Mesothelial cell of epicardium (in vitro differentiated cells): ENCODE measurements at regions not wholly inside any gene's neighbourhood (a gene's known extent, or its start where the extent isn't known, plus 50 kb on each side); places are given as distances from the start of the nearest gene placed in this dataset.

Source experiments
- DNase-seq, 2 experiments: peaks; one replicate each; pipeline ENCODE4 v3.0.0; 2021; ENCODE audit warnings: low spot score in 2 of 2; ENCODE audit not compliant: unreplicated experiment in 2 of 2
- H3K27ac Mint-ChIP-seq: 2 replicates; pipeline ENCODE4 v1.8.0; 2021; ENCODE audit warnings: mixed read lengths
- H3K27me3 Mint-ChIP-seq: 2 replicates; pipeline ENCODE4 v1.8.0; 2021; ENCODE audit warnings: low read depth, mixed read lengths
- H3K36me3 Mint-ChIP-seq: 2 replicates; pipeline ENCODE4 v1.8.0; 2021; ENCODE audit warnings: mixed read lengths
- H3K4me1 Mint-ChIP-seq: 2 replicates; pipeline ENCODE4 v1.8.0; 2021; ENCODE audit warnings: mixed read lengths
- H3K4me3 Mint-ChIP-seq: 2 replicates; pipeline ENCODE4 v1.8.0; 2021; ENCODE audit warnings: mild to moderate bottlenecking, moderate library complexity, mixed read lengths
- H3K9me3 Mint-ChIP-seq: 2 replicates; pipeline ENCODE4 v1.8.0; 2021; ENCODE audit warnings: mixed read lengths
- CTCF ChIP-seq: fragments of 200-600 bp; sonication (generic); IDR thresholded peaks from one replicate; pipeline ENCODE4 v1.5.0; 2021; ENCODE audit warnings: antibody characterized with exemption; ENCODE audit not compliant: unreplicated experiment

DNA sequence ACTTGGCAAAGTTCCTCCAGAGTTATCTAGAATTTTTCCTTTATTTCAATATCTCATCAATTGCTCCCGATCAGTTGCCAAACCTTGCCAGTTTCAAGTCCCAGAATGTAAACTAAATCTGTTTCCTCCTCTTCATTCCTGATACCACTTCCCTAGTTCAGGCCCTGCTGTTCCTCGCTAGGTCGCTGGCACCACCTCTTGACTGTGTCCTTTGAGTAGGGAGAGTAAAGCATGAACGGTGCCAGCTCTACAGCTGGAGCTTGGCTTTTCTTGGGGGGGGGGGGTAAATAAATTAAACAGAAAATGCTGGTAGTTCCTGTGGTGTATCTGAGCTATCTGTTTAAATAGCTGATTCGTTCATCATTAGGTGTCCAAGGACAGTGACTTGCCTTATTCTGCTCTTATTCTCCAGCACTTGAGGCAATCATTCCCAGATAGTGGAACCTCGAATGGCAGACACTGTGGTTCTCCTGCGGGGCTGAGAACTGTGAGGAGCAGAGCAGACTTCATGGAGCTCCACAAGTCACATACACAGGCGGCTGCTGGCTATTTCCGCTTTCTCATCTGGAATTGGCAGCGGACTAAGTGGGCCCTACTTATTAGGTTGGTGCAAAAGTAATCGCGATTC lies 168.3 kb upstream of the FAT1 start:
- peaks cover 13% of the 10 kb centered on the region for H3K4me1 Mint-ChIP-seq
- no peak overlapping the region for H3K4me3 Mint-ChIP-seq
- TF ChIP-seq CTCF, result no peak
- no peaks in the 10 kb centered on the region for H3K36me3 Mint-ChIP-seq
- no peak for DNase-seq
- no peaks in the 10 kb centered on the region for H3K27me3 Mint-ChIP-seq
- no peaks in the 10 kb centered on the region for H3K9me3 Mint-ChIP-seq
- H3K27ac Mint-ChIP-seq, result no peak overlapping the region

DNA sequence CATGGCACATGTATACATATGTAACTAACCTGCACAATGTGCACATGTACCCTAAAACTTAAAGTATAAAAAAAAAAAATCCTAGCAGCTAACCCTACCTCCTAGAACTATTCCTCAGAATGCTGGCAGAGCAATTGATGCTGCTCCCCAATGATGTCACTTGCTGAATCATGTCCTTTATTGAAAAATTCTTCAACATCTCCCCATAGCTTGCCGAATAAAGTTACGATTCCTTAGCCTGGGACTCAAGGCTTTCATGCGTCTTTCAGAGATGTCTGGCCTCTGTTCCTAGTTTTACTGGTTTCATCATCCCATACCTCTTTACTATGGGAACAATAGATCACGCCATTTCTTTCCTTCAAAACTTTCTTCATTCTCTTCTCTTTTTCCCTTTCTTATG lies 174.7 kb upstream of the FAT1 start:
- H3K9me3 Mint-ChIP-seq, result peaks cover 4% of the 10 kb centered on the region
- H3K27ac Mint-ChIP-seq, result no peak overlapping the region
- peaks cover 11% of the 10 kb centered on the region for H3K4me1 Mint-ChIP-seq
- DNase-seq, result no peak
- no peak overlapping the region for H3K4me3 Mint-ChIP-seq
- H3K27me3 Mint-ChIP-seq, result no peaks in the 10 kb centered on the region
- H3K36me3 Mint-ChIP-seq, result no peaks in the 10 kb centered on the region
- TF ChIP-seq CTCF, result no peak

- Mint-ChIP-seq H3K9me3 (peaks cover 4% of the 10 kb centered on the region), H3K27me3 (no peaks in the 10 kb centered on the region), H3K4me1 (peaks cover 16% of the 10 kb centered on the region), H3K36me3 (no peaks in the 10 kb centered on the region), H3K4me3 (no peak overlapping the region), H3K27ac (no peak overlapping the region)
- DNase-seq, result no peak
- TF ChIP-seq CTCF, result no peak
Observed at GRCh38 chr4:186900232-186900900, 176.7 kb upstream of the FAT1 start.

DNA sequence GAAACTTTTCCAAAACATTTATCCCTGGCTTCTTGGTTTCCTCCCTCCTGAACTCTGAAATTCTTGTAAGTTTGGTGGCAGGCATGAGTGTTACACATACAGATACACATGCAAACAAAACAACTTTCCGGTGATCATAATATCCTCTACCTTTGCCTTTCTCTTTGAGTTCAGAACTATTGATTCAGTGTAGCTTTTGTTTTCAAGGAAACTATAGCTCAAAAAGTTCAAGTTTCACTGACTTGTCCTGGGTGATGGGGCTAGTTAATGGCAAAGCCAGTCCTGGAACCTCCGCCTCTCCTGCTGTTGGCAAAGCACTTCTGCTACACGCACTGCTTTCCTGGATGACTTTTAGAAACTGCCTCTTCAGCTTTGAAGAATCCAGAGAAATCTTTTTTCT lies 177.3 kb upstream of the FAT1 start:
- Mint-ChIP-seq H3K27me3 (no peaks in the 10 kb centered on the region), H3K36me3 (no peaks in the 10 kb centered on the region), H3K27ac (peak overlapping the region; percentile 2), H3K9me3 (peaks cover 4% of the 10 kb centered on the region), H3K4me1 (peaks cover 16% of the 10 kb centered on the region), H3K4me3 (no peak overlapping the region)
- no peak for TF ChIP-seq CTCF
- DNase-seq, result no peak

GRCh38 chr4:186901850-186902249 lies 178.2 kb upstream of the FAT1 start:
- H3K27ac Mint-ChIP-seq, result no peak overlapping the region
- H3K9me3 Mint-ChIP-seq, result peaks cover 4% of the 10 kb centered on the region
- TF ChIP-seq CTCF, result no peak

GRCh38 chr4:186902361-186902760 lies 178.7 kb upstream of the FAT1 start:
- peaks cover 16% of the 10 kb centered on the region for H3K4me1 Mint-ChIP-seq
- no peak overlapping the region for H3K27ac Mint-ChIP-seq
- no peak overlapping the region for H3K4me3 Mint-ChIP-seq
- peaks cover 5% of the 10 kb centered on the region for H3K9me3 Mint-ChIP-seq
- no peaks in the 10 kb centered on the region for H3K27me3 Mint-ChIP-seq
- H3K36me3 Mint-ChIP-seq, result no peaks in the 10 kb centered on the region
- no peak for DNase-seq
- TF ChIP-seq CTCF, result no peak

More at GRCh38 chr4:186901850-186902249, 178.2 kb upstream of the FAT1 start:
- Mint-ChIP-seq H3K36me3 (no peaks in the 10 kb centered on the region), H3K4me1 (peaks cover 16% of the 10 kb centered on the region), H3K4me3 (no peak overlapping the region), H3K27me3 (no peaks in the 10 kb centered on the region)
- no peak for DNase-seq
